Activated B cell treated with CpG ODN at 0.5 μM for 24 hours (primary cell): ENCODE measurements at regions not wholly inside any gene's neighbourhood (a gene's known extent, or its start where the extent isn't known, plus 50 kb on each side); places are given as distances from the start of the nearest gene placed in this dataset.

Source experiments
- ATAC-seq: fragments of 200-7000 bp; cut with Tn5 transposase; one replicate; pipeline ENCODE4 v1.10.0; 2021; ENCODE audit warnings: low read depth, mild to moderate bottlenecking, moderate library complexity
- CTCF ChIA-PET: fragments of 350-600 bp; sonication (Branson Sonifier 250); formaldehyde crosslinking; loops from one replicate; lab custom pipeline; 2021; ENCODE audit warnings: antibody characterized with exemption; lab: Charles Lee
- POLR2A ChIA-PET: fragments of 350-600 bp; sonication (Branson Sonifier 250); formaldehyde crosslinking; loops from one replicate; lab custom pipeline; 2021; ENCODE audit warnings: antibody characterized with exemption; lab: Charles Lee
- DNase-seq: peaks from one replicate; pipeline ENCODE4 v3.0.0; 2022
- H3K27ac Mint-ChIP-seq: one replicate; pipeline ENCODE4 v1.8.0; 2020; ENCODE audit warnings: mixed read lengths
- H3K27me3 Mint-ChIP-seq: one replicate; pipeline ENCODE4 v1.8.0; 2021; ENCODE audit warnings: mixed read lengths
- H3K36me3 Mint-ChIP-seq: one replicate; pipeline ENCODE4 v1.8.0; 2021; ENCODE audit warnings: low read depth, mixed read lengths
- H3K4me1 Mint-ChIP-seq: one replicate; pipeline ENCODE4 v1.8.0; 2021; ENCODE audit warnings: mixed read lengths
- H3K4me3 Mint-ChIP-seq: one replicate; pipeline ENCODE4 v1.8.0; 2020; ENCODE audit warnings: mild to moderate bottlenecking, mixed read lengths
- H3K9me3 Mint-ChIP-seq: one replicate; pipeline ENCODE4 v1.8.0; 2020; ENCODE audit warnings: mixed read lengths
- CTCF ChIP-seq: fragments of 200-600 bp; IDR thresholded peaks from one replicate; pipeline ENCODE4 v1.8.0; 2022; ENCODE audit warnings: antibody characterized with exemption, mild to moderate bottlenecking
- intact Hi-C: fragments of 100-400 bp; cut with micrococcal nuclease; formaldehyde crosslinking; loops from one replicate; pipeline ENCODE4 v1.15.1; 2024

GRCh38 chr7:1364068-1364905 lies 95.0 kb downstream of the MICALL2 start:
- intact Hi-C loops, result no loop called here
- no peak for TF ChIP-seq CTCF
- H3K27me3 Mint-ChIP-seq, result peaks cover 26% of the 10 kb centered on the region

GRCh38 chr7:1364906-1365570 lies 94.2 kb downstream of the MICALL2 start:
- DNase-seq (no peak), ATAC-seq (no peak)
- TF ChIP-seq CTCF, result no peak
- peaks cover 31% of the 10 kb centered on the region for H3K27me3 Mint-ChIP-seq
- H3K4me1 Mint-ChIP-seq, result peaks cover 2% of the 10 kb centered on the region
- no peak overlapping the region for H3K4me3 Mint-ChIP-seq
- ChIA-PET POLR2A (no interaction called here), CTCF (no interaction called here)
- intact Hi-C loops, result no loop called here
- H3K27ac Mint-ChIP-seq, result no peak overlapping the region
- H3K36me3 Mint-ChIP-seq, result no peaks in the 10 kb centered on the region
- peaks cover 3% of the 10 kb centered on the region for H3K9me3 Mint-ChIP-seq

More at GRCh38 chr7:1364068-1364905, 95.0 kb downstream of the MICALL2 start:
- no peak for DNase-seq
- no peak overlapping the region for H3K27ac Mint-ChIP-seq
- ATAC-seq, result no peak
- no peak overlapping the region for H3K4me3 Mint-ChIP-seq
- H3K36me3 Mint-ChIP-seq, result no peaks in the 10 kb centered on the region
- H3K4me1 Mint-ChIP-seq, result peaks cover 2% of the 10 kb centered on the region
- ChIA-PET CTCF (no interaction called here), POLR2A (no interaction called here)
- H3K9me3 Mint-ChIP-seq, result peaks cover 3% of the 10 kb centered on the region

- TF ChIP-seq CTCF, result no peak
- Mint-ChIP-seq H3K4me3 (no peak overlapping the region), H3K4me1 (peaks cover 2% of the 10 kb centered on the region), H3K9me3 (peaks cover 3% of the 10 kb centered on the region), H3K36me3 (no peaks in the 10 kb centered on the region), H3K27ac (no peak overlapping the region), H3K27me3 (peaks cover 40% of the 10 kb centered on the region)
- intact Hi-C loops, result no loop called here
- ChIA-PET POLR2A (no interaction called here), CTCF (no interaction called here)
- ATAC-seq (no peak), DNase-seq (no peak)
Observed at GRCh38 chr7:1365846-1366245, 93.4 kb downstream of the MICALL2 start.

- DNase-seq, result no peak
- Mint-ChIP-seq H3K27ac (no peak overlapping the region), H3K9me3 (peaks cover 3% of the 10 kb centered on the region), H3K36me3 (no peaks in the 10 kb centered on the region), H3K27me3 (peaks cover 41% of the 10 kb centered on the region), H3K4me3 (no peak overlapping the region), H3K4me1 (peaks cover 2% of the 10 kb centered on the region)
- ChIA-PET CTCF (no interaction called here), POLR2A (no interaction called here)
- intact Hi-C loops, result no loop called here
- no peak for ATAC-seq
- TF ChIP-seq CTCF, result no peak
Observed at GRCh38 chr7:1366801-1367405, 92.4 kb downstream of the MICALL2 start.
